Activated CD4-positive, alpha-beta T cell treated with anti-CD3 and anti-CD28 coated beads for 48 hours (primary cell): ENCODE measurements at regions not wholly inside any gene's neighbourhood (a gene's known extent, or its start where the extent isn't known, plus 50 kb on each side); places are given as distances from the start of the nearest gene placed in this dataset.

Experiments used
- DNase-seq: peaks from one replicate; pipeline ENCODE4 v3.0.0-alpha.2; 2020

DNA sequence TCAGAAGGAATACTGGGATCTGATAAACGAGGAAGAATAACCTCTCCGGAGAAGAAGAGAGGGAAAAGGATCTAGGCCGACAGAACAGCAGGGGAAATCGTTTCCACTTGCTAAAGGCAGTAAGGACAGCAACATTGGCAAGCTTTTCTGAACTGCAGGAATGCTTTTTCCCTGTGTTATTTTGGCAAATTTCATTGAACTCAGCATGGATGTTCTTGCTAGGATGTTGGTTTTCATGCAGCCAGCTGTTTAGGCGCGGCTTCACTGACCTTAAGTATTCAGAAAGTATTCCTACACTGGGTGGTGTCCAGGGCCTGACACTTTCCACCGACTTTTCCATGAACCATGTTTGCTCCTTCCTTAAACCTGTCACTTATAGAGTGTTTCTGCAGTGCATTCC lies 489.7 kb downstream of the CNTN3 start:
- no peak for DNase-seq

DNA sequence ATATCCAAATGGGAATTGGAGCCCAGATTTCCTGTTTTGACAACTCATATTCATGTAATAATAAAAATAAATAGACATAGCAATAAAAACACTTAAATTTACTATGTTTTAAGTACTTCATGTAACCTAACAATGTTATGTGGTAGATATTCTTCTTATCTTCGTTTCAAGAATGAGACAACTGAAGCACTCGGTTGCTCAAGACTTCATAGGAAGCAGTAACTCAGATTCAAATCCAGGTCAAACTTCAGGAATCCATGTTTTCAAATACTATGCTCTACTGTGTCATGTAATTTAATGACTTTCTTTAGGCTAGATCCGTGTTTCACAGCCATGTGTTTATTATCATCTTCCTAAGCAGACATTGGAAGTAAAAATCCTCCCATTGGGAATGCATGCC lies 492.2 kb downstream of the CNTN3 start:
- no peak for DNase-seq

GRCh38 chr3:74121761-74122160 lies 492.7 kb downstream of the CNTN3 start:
- DNase-seq: no peak

DNA sequence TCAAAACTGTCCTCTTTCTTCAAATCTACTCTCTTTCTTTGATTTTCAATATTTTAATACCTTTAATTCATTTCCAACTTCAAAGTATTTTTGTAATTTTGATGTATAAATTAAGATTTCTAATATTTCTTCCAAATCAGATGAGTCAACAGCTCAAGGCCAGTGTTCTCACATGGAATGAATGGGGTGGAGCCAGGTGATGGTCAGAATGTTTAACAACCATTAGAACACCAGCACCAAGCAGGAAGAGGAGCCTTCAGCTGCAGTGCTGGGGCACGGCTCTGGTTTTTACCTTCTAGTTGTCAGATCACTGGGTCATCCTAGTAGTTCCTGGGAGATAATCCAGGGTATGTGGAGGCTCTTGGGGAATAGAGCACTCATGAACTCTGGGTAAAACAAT lies 494.5 kb upstream of the PDZRN3 start:
- no peak for DNase-seq

GRCh38 chr3:74115906-74116305 lies 491.2 kb upstream of the PDZRN3 start:
- no peak for DNase-seq

GRCh38 chr3:74107451-74107850 lies 482.7 kb upstream of the PDZRN3 start:
- no peak for DNase-seq

DNA sequence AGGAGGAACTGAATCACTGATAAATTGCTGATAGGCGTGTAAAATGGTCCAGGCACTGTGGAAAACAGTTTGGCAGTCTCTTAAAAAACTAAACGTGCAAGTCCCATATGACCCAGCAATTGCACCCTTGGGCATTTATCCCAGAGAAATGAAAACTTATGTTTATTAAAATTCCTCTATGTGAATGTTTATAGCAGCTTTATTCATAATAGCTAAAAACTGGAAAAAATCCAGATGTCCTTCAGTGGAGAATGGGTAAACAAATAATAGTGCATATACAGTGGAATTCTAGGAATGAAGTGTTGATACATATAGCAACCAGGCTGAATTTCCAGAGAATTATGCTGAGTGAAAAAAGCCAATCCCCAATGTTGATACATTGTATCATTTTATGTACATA lies 482.2 kb upstream of the PDZRN3 start:
- no peak for DNase-seq

DNA sequence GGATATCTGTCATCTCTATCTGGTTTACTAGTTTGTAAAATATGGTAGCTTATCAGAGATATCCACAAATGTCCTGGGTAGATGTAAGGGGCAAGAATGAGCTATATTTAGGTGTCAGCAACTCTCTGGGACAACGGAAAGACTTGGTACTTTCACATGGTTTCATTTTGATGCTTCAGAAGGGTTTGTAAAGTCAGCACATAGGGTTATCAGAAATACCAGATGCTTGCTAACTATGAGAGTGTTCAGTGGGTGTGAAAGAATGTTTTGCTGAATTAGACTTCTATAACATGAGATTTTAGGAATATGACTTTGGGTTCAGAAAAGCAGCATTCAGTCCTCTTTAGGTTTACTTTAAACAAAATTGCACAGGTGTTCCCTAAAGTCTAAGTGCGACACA lies 466.5 kb upstream of the PDZRN3 start:
- no peak for DNase-seq

GRCh38 chr3:74089814-74090213 lies 465.1 kb upstream of the PDZRN3 start:
- DNase-seq: no peak

DNA sequence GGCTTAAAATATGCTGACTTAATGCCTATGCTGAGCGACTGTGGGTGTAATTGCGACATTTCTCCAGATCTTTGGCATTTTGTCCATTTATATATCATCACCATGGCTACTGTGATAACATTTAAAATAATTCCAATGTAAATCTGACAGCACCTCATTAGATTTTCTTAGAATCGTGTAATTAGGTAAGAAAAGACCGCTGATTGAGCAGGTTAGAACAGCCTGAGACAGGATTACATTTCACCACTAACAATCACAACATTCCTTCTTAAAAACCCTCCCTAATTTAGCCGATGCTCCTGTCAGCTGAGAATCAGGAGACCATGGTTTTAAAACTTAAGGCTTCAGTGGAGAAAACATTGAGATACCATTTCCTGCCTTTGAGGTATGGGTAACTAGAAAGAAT lies 455.3 kb upstream of the PDZRN3 start:
- no peak for DNase-seq

- DNase-seq: no peak
Measured at GRCh38 chr3:74075241-74075640, 450.5 kb upstream of the PDZRN3 start.

GRCh38 chr3:74074700-74075099 lies 450.0 kb upstream of the PDZRN3 start:
- DNase-seq: no peak

DNA sequence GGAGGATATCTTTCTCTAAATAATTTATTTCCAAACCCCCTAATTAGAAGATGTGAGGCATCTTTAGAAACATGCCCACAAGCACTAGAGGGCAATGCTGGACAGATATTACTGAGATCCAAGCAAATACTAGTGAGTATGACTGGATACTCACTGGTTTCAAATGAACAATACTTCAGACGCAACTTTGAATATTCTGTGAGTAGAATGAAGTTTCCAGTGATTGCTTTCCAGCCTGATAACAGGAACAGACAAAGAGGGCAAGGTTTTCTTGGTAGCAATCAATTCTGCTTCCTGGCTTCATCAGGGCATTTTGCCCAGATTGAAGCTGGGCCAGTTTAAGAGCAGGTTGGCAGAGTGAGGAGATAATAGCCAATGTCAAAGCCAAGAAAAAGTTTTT lies 442.6 kb upstream of the PDZRN3 start:
- DNase-seq: no peak

GRCh38 chr3:74066456-74066855 lies 441.7 kb upstream of the PDZRN3 start:
- no peak for DNase-seq

- DNase-seq: no peak
Measured at GRCh38 chr3:74059923-74060600, 435.3 kb upstream of the PDZRN3 start.

- no peak for DNase-seq
Measured at GRCh38 chr3:74059301-74059922, 434.7 kb upstream of the PDZRN3 start.

- DNase-seq: no peak
Measured at GRCh38 chr3:74057169-74057568, 432.4 kb upstream of the PDZRN3 start.

DNA sequence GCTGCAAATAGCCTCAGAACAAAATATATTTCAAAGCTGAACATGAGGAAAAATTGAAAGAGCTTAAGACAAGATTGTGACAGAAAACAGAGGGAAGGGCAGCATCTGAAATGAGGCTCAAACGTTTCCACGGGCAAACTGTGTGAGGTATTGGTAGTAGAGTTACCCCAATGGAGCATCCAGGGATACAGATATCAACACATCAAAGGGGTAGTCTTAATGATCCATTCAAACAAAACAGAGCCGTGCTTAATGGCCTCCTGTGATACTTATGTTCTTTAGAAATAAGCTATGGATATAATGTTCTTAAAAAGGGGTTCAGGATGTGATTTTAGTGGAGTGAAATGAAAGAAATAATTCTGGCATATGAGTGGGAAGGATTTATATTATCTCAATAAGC lies 430.3 kb upstream of the PDZRN3 start:
- no peak for DNase-seq

DNA sequence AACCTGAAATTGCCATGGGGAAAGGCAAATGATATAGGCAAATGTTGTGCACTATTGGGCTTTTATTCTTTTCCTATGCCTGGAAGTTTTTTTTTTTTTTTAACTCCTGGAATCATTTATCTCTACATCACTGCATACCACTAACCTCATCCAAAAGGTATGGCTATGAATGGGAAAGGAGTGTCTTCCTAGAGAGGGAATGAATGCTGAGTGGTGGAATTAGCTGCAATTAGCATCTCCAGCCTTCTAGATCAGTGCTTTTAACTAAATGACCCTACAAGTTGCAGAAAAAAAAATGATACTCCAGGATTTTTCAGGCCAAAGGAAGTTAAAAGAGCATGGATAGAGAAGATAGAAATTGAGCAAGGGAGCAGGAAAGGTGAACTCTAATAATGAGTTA lies 429.8 kb upstream of the PDZRN3 start:
- no peak for DNase-seq

DNA sequence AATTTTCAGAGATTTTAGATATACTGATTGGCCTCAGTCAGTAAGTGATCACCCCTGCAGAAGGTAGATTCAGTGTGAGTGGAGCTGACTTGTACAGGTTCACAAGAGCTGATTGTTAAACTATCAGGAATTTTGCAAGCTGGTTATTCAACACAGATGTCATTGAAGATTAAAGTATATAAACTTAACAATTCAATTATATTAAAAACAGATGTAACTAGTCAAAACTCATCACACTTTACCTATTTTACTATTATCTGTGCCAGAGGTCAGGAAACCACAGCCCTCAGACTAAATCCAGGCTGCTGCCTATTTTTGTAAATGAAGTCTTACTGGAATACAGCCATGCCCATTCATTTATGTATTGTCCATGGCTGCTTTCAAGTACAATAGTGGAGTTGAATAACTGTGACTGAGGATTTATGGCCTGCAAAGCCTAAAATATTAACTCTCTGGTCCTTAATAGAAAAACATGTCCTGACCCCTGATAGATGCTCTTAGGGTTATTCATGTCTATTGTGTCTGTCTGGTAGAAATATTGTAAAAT lies 429.3 kb upstream of the PDZRN3 start:
- no peak for DNase-seq

DNA sequence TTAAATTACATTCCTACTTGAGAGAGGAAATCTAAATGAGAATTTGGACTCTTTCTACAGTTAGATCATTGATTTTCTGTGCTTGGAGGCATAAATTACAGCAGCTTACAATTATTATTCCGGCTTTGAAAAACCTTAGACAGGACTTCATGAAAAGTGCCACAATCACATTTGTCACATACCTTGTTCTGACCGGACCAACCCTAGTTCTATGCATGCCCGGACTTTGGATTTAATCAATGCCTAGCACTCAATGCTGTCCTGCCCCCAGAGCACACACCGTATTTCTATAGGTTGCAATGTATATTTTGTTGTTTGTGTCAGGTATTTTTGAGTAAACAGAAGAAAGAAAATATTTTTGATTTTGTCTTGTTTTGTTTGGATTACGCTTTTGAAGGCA lies 424.7 kb upstream of the PDZRN3 start:
- DNase-seq: no peak

GRCh38 chr3:74048699-74049098 lies 424.0 kb upstream of the PDZRN3 start:
- DNase-seq: no peak

- DNase-seq: no peak
Measured at GRCh38 chr3:74045000-74045399, 420.3 kb upstream of the PDZRN3 start.

- DNase-seq: no peak
Measured at GRCh38 chr3:74041068-74041675, 416.4 kb upstream of the PDZRN3 start.
